ENCODE measurements at regions not wholly inside any gene's neighbourhood (a gene's known extent, or its start where the extent isn't known, plus 50 kb on each side); places are given as distances from the start of the nearest gene placed in this dataset.

DNA sequence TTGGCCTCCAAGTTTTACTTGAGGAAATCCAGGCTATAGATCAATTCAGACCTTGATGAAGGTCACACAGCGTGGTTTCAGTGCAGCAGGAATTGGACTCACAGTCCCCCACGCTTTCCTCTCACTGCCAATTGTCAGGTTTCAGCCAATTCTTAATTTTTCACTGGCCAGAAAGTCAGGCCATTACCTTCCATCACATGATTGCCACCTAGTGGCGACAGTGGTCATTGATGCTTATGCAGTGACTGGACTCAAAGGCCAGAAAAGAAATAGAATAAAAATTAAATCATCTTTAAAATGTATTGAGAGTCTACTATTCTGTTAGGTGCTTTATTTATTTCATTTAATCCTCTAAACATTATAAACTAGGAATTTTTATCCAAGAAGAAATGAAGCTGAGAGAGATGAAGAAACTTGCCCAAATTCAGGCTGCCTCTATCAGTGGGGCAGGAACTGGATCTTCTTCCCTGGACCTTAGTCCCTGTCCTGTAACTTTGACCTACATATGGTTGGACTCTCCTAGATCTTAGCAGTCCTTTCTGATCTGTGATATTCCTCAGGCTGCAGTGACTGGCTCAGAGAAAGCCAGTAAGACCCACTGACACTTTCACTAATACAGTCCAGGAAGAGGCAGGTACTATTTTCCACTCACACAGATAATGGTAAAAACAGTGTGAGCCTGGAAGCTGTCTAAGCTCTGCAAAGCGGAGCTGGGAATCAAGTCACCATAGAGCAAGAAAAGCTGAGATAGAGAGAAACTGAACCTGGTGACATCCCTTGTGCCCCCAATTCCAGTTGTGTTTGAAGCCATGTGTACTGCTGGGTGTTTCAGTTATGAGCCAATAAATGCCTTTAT lies 133.3 kb downstream of the ELOVL4 start:
- Histone ChIP-seq H3K27me3 (ENCODE audit: insufficient read depth, poor library complexity, severe bottlenecking) (no peaks in the 10 kb centered on the region), H3K27ac (replicated peaks) (no peak overlapping the region), H3K4me3 (replicated peaks; ENCODE audit: insufficient read depth, low read length) (no peak overlapping the region)
- peak in 1 of 2 experiments; percentile 62 for DNase-seq (ENCODE audit: low read depth in 1 of 2, low spot score in 1 of 2)
- TF ChIP-seq SPI1 (IDR thresholded peaks at IDR 0.05; ENCODE audit: borderline replicate concordance, low read depth) (no peak), CTCF (IDR thresholded peaks at IDR 0.05; ENCODE audit: insufficient read depth, low read length) (peak; percentile 55)

DNA sequence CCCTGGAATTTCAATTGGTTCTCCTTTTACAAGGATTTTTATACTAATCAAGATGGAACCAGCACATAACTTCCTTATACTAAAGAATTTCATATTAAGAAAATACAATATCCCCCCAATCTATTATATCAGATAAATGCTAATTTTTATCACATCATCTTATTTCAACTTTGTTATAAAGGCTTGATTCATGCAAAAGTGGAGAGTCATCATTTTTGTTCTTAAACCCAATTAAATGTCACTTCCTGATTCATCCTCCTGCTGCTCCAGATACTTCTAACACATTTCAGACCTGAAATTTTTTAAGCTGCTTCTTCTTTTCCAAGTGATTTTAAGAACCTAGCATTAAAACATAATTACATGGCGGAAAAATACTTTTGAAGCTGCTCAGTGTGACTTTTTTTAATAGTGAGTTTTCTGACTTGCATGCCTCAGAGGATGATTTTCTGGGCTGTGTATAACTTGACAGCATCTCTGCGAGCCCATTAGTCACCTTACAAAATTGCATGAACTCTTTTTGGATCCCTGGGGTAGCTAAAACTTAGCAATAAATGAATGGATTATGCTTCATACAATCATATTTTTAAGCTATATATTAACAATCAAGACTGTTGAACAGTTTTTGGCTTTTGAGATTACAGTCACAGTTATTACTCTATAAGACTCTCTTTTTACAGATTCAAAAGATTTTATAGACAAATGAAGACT lies 134.1 kb downstream of the ELOVL4 start:
- no peak for TF ChIP-seq SPI1 (IDR thresholded peaks at IDR 0.05; ENCODE audit: borderline replicate concordance, low read depth)
- TF ChIP-seq POLR2AphosphoS5 (IDR thresholded peaks at IDR 0.05; ENCODE audit: low read depth), result no peak
- TF ChIP-seq, protein P1, sequence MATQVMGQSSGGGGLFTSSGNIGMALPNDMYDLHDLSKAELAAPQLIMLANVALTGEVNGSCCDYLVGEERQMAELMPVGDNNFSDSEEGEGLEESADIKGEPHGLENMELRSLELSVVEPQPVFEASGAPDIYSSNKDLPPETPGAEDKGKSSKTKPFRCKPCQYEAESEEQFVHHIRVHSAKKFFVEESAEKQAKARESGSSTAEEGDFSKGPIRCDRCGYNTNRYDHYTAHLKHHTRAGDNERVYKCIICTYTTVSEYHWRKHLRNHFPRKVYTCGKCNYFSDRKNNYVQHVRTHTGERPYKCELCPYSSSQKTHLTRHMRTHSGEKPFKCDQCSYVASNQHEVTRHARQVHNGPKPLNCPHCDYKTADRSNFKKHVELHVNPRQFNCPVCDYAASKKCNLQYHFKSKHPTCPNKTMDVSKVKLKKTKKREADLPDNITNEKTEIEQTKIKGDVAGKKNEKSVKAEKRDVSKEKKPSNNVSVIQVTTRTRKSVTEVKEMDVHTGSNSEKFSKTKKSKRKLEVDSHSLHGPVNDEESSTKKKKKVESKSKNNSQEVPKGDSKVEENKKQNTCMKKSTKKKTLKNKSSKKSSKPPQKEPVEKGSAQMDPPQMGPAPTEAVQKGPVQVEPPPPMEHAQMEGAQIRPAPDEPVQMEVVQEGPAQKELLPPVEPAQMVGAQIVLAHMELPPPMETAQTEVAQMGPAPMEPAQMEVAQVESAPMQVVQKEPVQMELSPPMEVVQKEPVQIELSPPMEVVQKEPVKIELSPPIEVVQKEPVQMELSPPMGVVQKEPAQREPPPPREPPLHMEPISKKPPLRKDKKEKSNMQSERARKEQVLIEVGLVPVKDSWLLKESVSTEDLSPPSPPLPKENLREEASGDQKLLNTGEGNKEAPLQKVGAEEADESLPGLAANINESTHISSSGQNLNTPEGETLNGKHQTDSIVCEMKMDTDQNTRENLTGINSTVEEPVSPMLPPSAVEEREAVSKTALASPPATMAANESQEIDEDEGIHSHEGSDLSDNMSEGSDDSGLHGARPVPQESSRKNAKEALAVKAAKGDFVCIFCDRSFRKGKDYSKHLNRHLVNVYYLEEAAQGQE (IDR thresholded peaks at IDR 0.05; ENCODE audit: insufficient replicate concordance, low read depth), result no peak
- no peak for TF ChIP-seq GABPA (IDR thresholded peaks at IDR 0.05; ENCODE audit: low read depth)
- no peak for TF ChIP-seq CTCF (IDR thresholded peaks at IDR 0.05; ENCODE audit: insufficient read depth, low read length)
- no peak overlapping the region for H3K4me3 ChIP-seq (replicated peaks; ENCODE audit: insufficient read depth, low read length)
- DNase-seq (ENCODE audit: low read depth in 1 of 2, low spot score in 1 of 2), result no peak
- H3K27me3 ChIP-seq (ENCODE audit: insufficient read depth, poor library complexity, severe bottlenecking), result no peaks in the 10 kb centered on the region
- H3K27ac ChIP-seq (replicated peaks), result no peak overlapping the region

GRCh38 chr6:79812195-79812594 lies 135.2 kb downstream of the ELOVL4 start:
- Histone ChIP-seq H3K4me3 (replicated peaks; ENCODE audit: insufficient read depth, low read length) (no peak overlapping the region), H3K27ac (replicated peaks) (no peak overlapping the region), H3K27me3 (ENCODE audit: insufficient read depth, poor library complexity, severe bottlenecking) (no peaks in the 10 kb centered on the region)
- no peak for DNase-seq (ENCODE audit: low read depth in 1 of 2, low spot score in 1 of 2)
- TF ChIP-seq CTCF (IDR thresholded peaks at IDR 0.05; ENCODE audit: insufficient read depth, low read length), result no peak
- TF ChIP-seq, protein P1 (IDR thresholded peaks at IDR 0.05; ENCODE audit: insufficient replicate concordance, low read depth), result no peak
- no peak for TF ChIP-seq GABPA (IDR thresholded peaks at IDR 0.05; ENCODE audit: low read depth)
- TF ChIP-seq SPI1 (IDR thresholded peaks at IDR 0.05; ENCODE audit: borderline replicate concordance, low read depth), result no peak
- TF ChIP-seq POLR2AphosphoS5 (IDR thresholded peaks at IDR 0.05; ENCODE audit: low read depth), result no peak

All from HL-60 (cell line).